Caki2 (cell line): ENCODE measurements at regions not wholly inside any gene's neighbourhood (a gene's known extent, or its start where the extent isn't known, plus 50 kb on each side); places are given as distances from the start of the nearest gene placed in this dataset.

Source experiments
- DNase-seq: peaks from one replicate; pipeline ENCODE4 v3.0.0-alpha.2; 2015; ENCODE audit warnings: low read depth
- in situ Hi-C: cut with HindIII; loops from 2 replicates; pipeline ENCODE4 v1.10.0; 2016; ENCODE audit warnings: low sequenced_read_pairs, low pct_unique_long_range_greater_than_20kb, mixed read lengths

- no peak for DNase-seq
- in situ Hi-C loops: no loop called here
Measured at GRCh38 chr3:72412340-72412956, 435.8 kb downstream of the SHQ1 start.

GRCh38 chr3:72411843-72412242 lies 436.4 kb downstream of the SHQ1 start:
- in situ Hi-C loops: no loop called here
- no peak for DNase-seq

GRCh38 chr3:72411126-72411525 lies 437.1 kb downstream of the SHQ1 start:
- peak; percentile 1 for DNase-seq
- in situ Hi-C loops: no loop called here

GRCh38 chr3:72408983-72409779 lies 439.1 kb downstream of the SHQ1 start:
- DNase-seq: no peak
- in situ Hi-C loops: no loop called here

- in situ Hi-C loops: no loop called here
- DNase-seq: no peak
Measured at GRCh38 chr3:72407766-72408165, 440.5 kb downstream of the SHQ1 start.

GRCh38 chr3:72405943-72406566 lies 442.2 kb downstream of the SHQ1 start:
- in situ Hi-C loops: no loop called here
- DNase-seq: no peak

GRCh38 chr3:72401005-72401545 lies 447.2 kb downstream of the SHQ1 start:
- DNase-seq: no peak
- in situ Hi-C loops: no loop called here

GRCh38 chr3:72398781-72399180 lies 449.5 kb downstream of the SHQ1 start:
- in situ Hi-C loops: no loop called here
- no peak for DNase-seq

- in situ Hi-C loops: no loop called here
- no peak for DNase-seq
Measured at GRCh38 chr3:72397586-72397985, 450.7 kb downstream of the SHQ1 start.

GRCh38 chr3:72396899-72397298 lies 451.3 kb downstream of the SHQ1 start:
- DNase-seq: no peak
- in situ Hi-C loops: no loop called here

GRCh38 chr3:72395776-72396311 lies 452.4 kb downstream of the SHQ1 start:
- in situ Hi-C loops: no loop called here

GRCh38 chr3:72393455-72393854 lies 454.8 kb downstream of the SHQ1 start:
- DNase-seq: no peak
- in situ Hi-C loops: no loop called here

More at GRCh38 chr3:72395776-72396311, 452.4 kb downstream of the SHQ1 start:
- DNase-seq: no peak

- no peak for DNase-seq
- in situ Hi-C loops: no loop called here
Measured at GRCh38 chr3:72391659-72392058, 456.6 kb downstream of the SHQ1 start.

- DNase-seq: no peak
- in situ Hi-C loops: no loop called here
Measured at GRCh38 chr3:72390841-72391240, 457.4 kb downstream of the SHQ1 start.

GRCh38 chr3:72388644-72389043 lies 459.6 kb downstream of the SHQ1 start:
- in situ Hi-C loops: no loop called here
- no peak for DNase-seq

- in situ Hi-C loops: no loop called here
- no peak for DNase-seq
Measured at GRCh38 chr3:72388117-72388516, 460.1 kb downstream of the SHQ1 start.

GRCh38 chr3:72386327-72387000 lies 461.8 kb downstream of the SHQ1 start:
- in situ Hi-C loops: no loop called here
- DNase-seq: no peak

- no peak for DNase-seq
- in situ Hi-C loops: no loop called here
Measured at GRCh38 chr3:72385167-72385566, 463.1 kb downstream of the SHQ1 start.
